Sigmoid colon (tissue), 3 donors: ENCODE measurements at regions not wholly inside any gene's neighbourhood (a gene's known extent, or its start where the extent isn't known, plus 50 kb on each side); places are given as distances from the start of the nearest gene placed in this dataset.

Experiments
- POLR2A ChIP-seq, 2 donors: fragments of 450-650 bp; IDR thresholded peaks; one replicate each; pipeline ENCODE4 v1.6.1; 2016; ENCODE audit warnings: antibody characterized with exemption in 2 of 2, mild to moderate bottlenecking in 2 of 2, moderate library complexity in 2 of 2
- TF ChIP-seq, protein P1 (sequence below), 4 experiments: fragments of 450-650 bp in 3 of 4; fragments of 200-600 bp in 1 of 4; IDR thresholded peaks; one replicate each; pipeline ENCODE4 v1.5.1; 2016 to 2019; ENCODE audit warnings: antibody characterized with exemption in 4 of 4, mild to moderate bottlenecking in 3 of 4, moderate library complexity in 2 of 4

DNA sequence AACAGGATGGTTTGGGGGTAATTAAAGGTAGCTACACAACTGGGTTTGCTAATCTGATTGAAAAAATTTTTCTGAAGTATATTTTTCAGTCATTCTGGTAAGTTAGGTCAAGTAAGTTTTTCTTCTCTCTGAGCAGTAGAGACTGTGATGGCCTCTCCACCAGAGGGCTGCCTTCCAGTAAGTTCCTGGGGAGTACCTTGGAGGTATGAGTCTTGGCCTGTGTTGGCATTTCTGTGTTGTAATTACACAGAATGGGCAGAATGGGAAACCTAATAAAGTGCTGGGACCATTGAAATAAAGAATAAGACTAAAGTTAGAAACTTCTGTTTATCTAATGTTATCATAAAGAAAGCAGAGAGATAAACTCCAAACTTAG, 430.8 kb downstream of the ARHGEF28 start:
- TF ChIP-seq POLR2A (IDR thresholded peaks at IDR 0.05) = no peak
- TF ChIP-seq, protein P1, sequence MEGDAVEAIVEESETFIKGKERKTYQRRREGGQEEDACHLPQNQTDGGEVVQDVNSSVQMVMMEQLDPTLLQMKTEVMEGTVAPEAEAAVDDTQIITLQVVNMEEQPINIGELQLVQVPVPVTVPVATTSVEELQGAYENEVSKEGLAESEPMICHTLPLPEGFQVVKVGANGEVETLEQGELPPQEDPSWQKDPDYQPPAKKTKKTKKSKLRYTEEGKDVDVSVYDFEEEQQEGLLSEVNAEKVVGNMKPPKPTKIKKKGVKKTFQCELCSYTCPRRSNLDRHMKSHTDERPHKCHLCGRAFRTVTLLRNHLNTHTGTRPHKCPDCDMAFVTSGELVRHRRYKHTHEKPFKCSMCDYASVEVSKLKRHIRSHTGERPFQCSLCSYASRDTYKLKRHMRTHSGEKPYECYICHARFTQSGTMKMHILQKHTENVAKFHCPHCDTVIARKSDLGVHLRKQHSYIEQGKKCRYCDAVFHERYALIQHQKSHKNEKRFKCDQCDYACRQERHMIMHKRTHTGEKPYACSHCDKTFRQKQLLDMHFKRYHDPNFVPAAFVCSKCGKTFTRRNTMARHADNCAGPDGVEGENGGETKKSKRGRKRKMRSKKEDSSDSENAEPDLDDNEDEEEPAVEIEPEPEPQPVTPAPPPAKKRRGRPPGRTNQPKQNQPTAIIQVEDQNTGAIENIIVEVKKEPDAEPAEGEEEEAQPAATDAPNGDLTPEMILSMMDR (IDR thresholded peaks at IDR 0.05) = no peak
